MCF 10A (cell line): ENCODE measurements at regions not wholly inside any gene's neighbourhood (a gene's known extent, or its start where the extent isn't known, plus 50 kb on each side); places are given as distances from the start of the nearest gene placed in this dataset.

Experiments used
- BruUV-seq: library from RNA; stranded (reverse); fragments of 400-500 nt; replicated peaks from 2 replicates; lab custom pipeline; 2021; lab: Mats Ljungman, UMichigan
- CTCF ChIA-PET: fragments of 300-600 bp; sonication (Branson Sonifier 250); formaldehyde crosslinking; extraction: SDS; loops from one replicate; lab custom pipeline; 2021; ENCODE audit warnings: antibody characterized with exemption, inconsistent platforms; lab: Yijun Ruan, JAX
- POLR2A ChIA-PET: fragments of 300-600, 350-650 bp; sonication (Branson Sonifier 250); formaldehyde crosslinking; extraction: SDS; loops from one replicate; lab custom pipeline; 2020; ENCODE audit warnings: antibody characterized with exemption, inconsistent platforms; lab: Yijun Ruan, JAX
- DNase-seq: peaks from one replicate; pipeline ENCODE4 v3.0.0-alpha.2; 2018; ENCODE audit not compliant: unreplicated experiment
- H3K27ac Mint-ChIP-seq: one replicate; pipeline ENCODE4 v1.8.0; 2022; ENCODE audit warnings: mild to moderate bottlenecking, low read depth, mixed read lengths; ENCODE audit not compliant: unreplicated experiment
- H3K27me3 Mint-ChIP-seq: one replicate; pipeline ENCODE4 v1.8.0; 2022; ENCODE audit warnings: mixed read lengths; ENCODE audit not compliant: insufficient read depth, unreplicated experiment
- H3K36me3 Mint-ChIP-seq: one replicate; pipeline ENCODE4 v1.8.0; 2022; ENCODE audit warnings: mild to moderate bottlenecking, moderate library complexity, mixed read lengths; ENCODE audit not compliant: insufficient read depth, unreplicated experiment
- H3K4me1 Mint-ChIP-seq: one replicate; pipeline ENCODE4 v1.8.0; 2022; ENCODE audit warnings: mixed read lengths; ENCODE audit not compliant: insufficient read depth, unreplicated experiment
- H3K4me3 Mint-ChIP-seq: one replicate; pipeline ENCODE4 v1.8.0; 2022; ENCODE audit warnings: mild to moderate bottlenecking, moderate library complexity, mixed read lengths; ENCODE audit not compliant: unreplicated experiment
- H3K9me3 Mint-ChIP-seq: one replicate; pipeline ENCODE4 v1.8.0; 2022; ENCODE audit warnings: mixed read lengths; ENCODE audit not compliant: unreplicated experiment
- CTCF ChIP-seq: fragments of 200-600 bp; IDR thresholded peaks from one replicate; pipeline ENCODE4 v1.8.0; 2022; ENCODE audit warnings: antibody characterized with exemption, mild to moderate bottlenecking; ENCODE audit not compliant: unreplicated experiment
- intact Hi-C: fragments of 100-400 bp; cut with micrococcal nuclease; formaldehyde crosslinking; loops from 2 replicates; pipeline ENCODE4 v1.14.1; 2022

- POLR2A ChIA-PET, result interaction anchor here (0.7 to 1.1 kb wide), 2 partner anchors 38 to 164 kb away, joined by 3 read pairs; no protein-coding TSS in a partner anchor
Measured at GRCh38 chr3:109713288-109713687, 375.9 kb upstream of the DPPA4 start.

DNA sequence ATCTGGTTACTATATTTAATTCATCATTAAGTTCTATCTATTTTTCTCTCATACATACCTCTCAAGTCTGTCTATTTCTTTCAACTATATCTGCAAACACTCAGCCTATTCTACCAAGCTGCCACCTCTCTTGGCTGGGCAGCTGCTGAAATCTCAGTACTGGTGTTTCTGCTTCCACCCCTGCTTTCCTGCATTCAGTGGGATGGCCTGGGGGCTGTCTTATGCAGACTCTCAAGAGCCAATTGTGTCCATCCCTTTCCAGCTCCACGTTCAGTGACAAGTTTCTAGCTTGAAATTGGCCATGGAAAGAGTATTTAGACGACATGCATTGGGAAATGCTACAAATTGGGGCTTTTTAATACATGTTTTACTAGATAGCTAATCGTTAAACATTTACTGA lies 378.4 kb upstream of the DPPA4 start:
- intact Hi-C loops, result no loop called here
- CTCF ChIA-PET, result no interaction called here

More at GRCh38 chr3:109713288-109713687, 375.9 kb upstream of the DPPA4 start:
- Mint-ChIP-seq H3K27me3 (no peaks in the 10 kb centered on the region), H3K27ac (no peak overlapping the region), H3K9me3 (no peaks in the 10 kb centered on the region), H3K4me3 (no peak overlapping the region), H3K36me3 (no peaks in the 10 kb centered on the region), H3K4me1 (no peaks in the 10 kb centered on the region)
- CTCF ChIA-PET, result interaction anchor here (0.7 kb wide), 3 partner anchors 31 to 959 kb away, joined by 3 to 5 read pairs (median 4); no protein-coding TSS in a partner anchor
- BruUV-seq, result no TSS peak
- intact Hi-C loops, result no loop called here
- no peak for DNase-seq
- no peak for TF ChIP-seq CTCF

GRCh38 chr3:109718850-109719249 lies 381.5 kb upstream of the DPPA4 start:
- POLR2A ChIA-PET, result no interaction called here
- Mint-ChIP-seq H3K9me3 (no peaks in the 10 kb centered on the region), H3K27me3 (no peaks in the 10 kb centered on the region), H3K4me3 (no peak overlapping the region), H3K4me1 (no peaks in the 10 kb centered on the region), H3K36me3 (no peaks in the 10 kb centered on the region), H3K27ac (no peak overlapping the region)
- BruUV-seq, result no TSS peak
- intact Hi-C loops, result no loop called here
- CTCF ChIA-PET, result no interaction called here
- no peak for DNase-seq
- no peak for TF ChIP-seq CTCF

More for the DNA sequence above, 378.4 kb upstream of the DPPA4 start:
- DNase-seq, result no peak
- no peaks in the 10 kb centered on the region for H3K27me3 Mint-ChIP-seq
- TF ChIP-seq CTCF, result no peak
- H3K9me3 Mint-ChIP-seq, result no peaks in the 10 kb centered on the region
- H3K36me3 Mint-ChIP-seq, result no peaks in the 10 kb centered on the region
- no peak overlapping the region for H3K4me3 Mint-ChIP-seq
- no TSS peak for BruUV-seq
- POLR2A ChIA-PET, result no interaction called here
- H3K27ac Mint-ChIP-seq, result no peak overlapping the region
- H3K4me1 Mint-ChIP-seq, result no peaks in the 10 kb centered on the region

- Mint-ChIP-seq H3K36me3 (no peaks in the 10 kb centered on the region), H3K27ac (peak overlapping the region; percentile 38), H3K9me3 (no peaks in the 10 kb centered on the region), H3K4me1 (peaks cover 7% of the 10 kb centered on the region), H3K27me3 (no peaks in the 10 kb centered on the region), H3K4me3 (no peak overlapping the region)
- BruUV-seq, result no TSS peak
- no peak for TF ChIP-seq CTCF
- CTCF ChIA-PET, result interaction anchor here (0.6 to 2.0 kb wide), 8 partner anchors 10 to 1609 kb away, joined by 3 to 15 read pairs (median 4); no protein-coding TSS in a partner anchor
- intact Hi-C loops, result no loop called here
- DNase-seq, result no peak
- POLR2A ChIA-PET, result no interaction called here
Measured at GRCh38 chr3:109728861-109729494, 391.6 kb upstream of the DPPA4 start.
